Gastrocnemius medialis (tissue), 4 donors: ENCODE measurements at regions not wholly inside any gene's neighbourhood (a gene's known extent, or its start where the extent isn't known, plus 50 kb on each side); places are given as distances from the start of the nearest gene placed in this dataset.

Experiments
- POLR2A ChIP-seq, 2 donors: fragments of 450-650 bp; IDR thresholded peaks; one replicate each; pipeline ENCODE4 v1.6.1; 2017; ENCODE audit warnings: antibody characterized with exemption in 2 of 2, mild to moderate bottlenecking in 2 of 2, moderate library complexity in 2 of 2
- TF ChIP-seq, protein P1 (sequence below), 5 experiments: fragments of 450-650 bp in 3 of 5; fragments of 200-600 bp in 2 of 5; sonication (generic) in 2 of 5; IDR thresholded peaks in 4 of 5; conservative IDR thresholded peaks in 1 of 5; 1 replicate in 4 of 5; 2 replicates in 1 of 5; pipeline ENCODE4 v1.5.1; 2016 to 2019; ENCODE audit warnings: antibody characterized with exemption in 5 of 5, mild to moderate bottlenecking in 3 of 5, moderate library complexity in 3 of 5

DNA sequence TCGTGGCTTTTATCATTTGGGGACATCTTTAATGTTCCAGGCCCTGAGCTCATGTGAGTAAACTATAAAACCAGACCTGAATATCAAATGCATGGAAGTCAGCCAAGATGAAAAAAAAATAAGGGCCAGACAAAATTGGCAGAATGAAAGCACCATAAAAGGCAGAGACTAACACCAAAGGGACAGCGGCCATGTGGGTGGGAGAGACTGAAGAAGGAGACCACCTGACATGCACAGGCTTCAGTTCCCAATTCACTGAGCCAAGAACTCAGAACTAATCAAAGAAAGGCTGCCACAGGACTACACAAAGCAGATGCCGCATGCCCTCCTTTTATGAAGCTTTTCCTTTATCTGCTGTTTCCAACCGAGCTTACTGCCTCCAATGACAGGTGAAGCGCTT is 267.1 kb downstream of the RAD51AP2 start:
- TF ChIP-seq, protein P1, sequence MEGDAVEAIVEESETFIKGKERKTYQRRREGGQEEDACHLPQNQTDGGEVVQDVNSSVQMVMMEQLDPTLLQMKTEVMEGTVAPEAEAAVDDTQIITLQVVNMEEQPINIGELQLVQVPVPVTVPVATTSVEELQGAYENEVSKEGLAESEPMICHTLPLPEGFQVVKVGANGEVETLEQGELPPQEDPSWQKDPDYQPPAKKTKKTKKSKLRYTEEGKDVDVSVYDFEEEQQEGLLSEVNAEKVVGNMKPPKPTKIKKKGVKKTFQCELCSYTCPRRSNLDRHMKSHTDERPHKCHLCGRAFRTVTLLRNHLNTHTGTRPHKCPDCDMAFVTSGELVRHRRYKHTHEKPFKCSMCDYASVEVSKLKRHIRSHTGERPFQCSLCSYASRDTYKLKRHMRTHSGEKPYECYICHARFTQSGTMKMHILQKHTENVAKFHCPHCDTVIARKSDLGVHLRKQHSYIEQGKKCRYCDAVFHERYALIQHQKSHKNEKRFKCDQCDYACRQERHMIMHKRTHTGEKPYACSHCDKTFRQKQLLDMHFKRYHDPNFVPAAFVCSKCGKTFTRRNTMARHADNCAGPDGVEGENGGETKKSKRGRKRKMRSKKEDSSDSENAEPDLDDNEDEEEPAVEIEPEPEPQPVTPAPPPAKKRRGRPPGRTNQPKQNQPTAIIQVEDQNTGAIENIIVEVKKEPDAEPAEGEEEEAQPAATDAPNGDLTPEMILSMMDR (IDR thresholded peaks at IDR 0.05 in 4 of 5, conservative IDR thresholded peaks at IDR 0.05 in 1 of 5) = no peak
- TF ChIP-seq POLR2A (IDR thresholded peaks at IDR 0.05) = no peak
